EH (cell line): ENCODE measurements at regions not wholly inside any gene's neighbourhood (a gene's known extent, or its start where the extent isn't known, plus 50 kb on each side); places are given as distances from the start of the nearest gene placed in this dataset.

Source experiments
- DNase-seq: peaks from one replicate; pipeline ENCODE4 v3.0.0-alpha.2; 2015; ENCODE audit warnings: low read depth

DNA sequence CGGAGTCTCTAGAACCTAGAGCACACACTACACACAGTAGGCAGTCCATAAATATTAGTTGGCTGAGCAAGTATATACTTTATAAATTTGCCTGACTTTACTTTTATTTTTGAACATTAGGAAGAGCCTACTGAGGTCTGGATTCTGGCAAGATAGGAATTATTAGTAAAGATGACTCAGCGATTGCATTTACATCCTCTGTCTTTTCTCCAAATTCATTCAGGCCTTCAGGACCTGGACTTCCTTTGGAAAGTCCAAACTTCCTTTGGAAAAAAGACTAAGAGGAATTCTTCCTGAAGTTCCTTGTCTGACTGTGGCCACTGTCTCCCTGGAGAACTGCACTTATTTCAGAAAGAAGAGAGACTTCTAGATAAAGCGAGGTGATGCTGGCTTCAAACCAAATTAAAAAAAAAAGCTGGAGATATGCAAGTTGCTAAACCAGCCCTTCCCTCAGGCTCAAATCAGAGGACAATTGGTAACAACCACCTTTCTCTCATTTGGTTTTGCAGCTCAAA, 251.3 kb downstream of the GAS1 start:
- DNase-seq = peak; percentile 39

- no peak for DNase-seq
Observed at GRCh38 chr9:86690034-86690433, 257.3 kb downstream of the GAS1 start.

DNA sequence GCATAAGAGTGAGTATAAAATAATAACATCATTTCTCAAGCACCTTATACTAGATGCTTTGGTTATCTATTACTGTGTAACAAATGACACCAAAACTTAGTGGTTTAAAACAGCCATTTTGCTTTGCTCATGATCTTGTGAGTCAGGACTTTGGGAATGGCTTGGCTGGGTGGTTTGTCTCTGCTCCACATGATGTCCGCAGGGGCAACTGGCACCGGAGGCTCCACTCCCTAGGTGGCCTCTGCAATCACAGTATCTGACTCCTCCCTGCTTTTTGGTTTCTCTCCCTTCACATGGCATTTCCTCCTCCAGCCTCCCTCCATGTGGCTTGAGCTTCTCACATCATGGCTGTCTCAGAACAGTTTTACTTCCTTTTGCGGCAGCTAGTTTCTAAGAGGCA, 259.5 kb downstream of the GAS1 start:
- no peak for DNase-seq

DNA sequence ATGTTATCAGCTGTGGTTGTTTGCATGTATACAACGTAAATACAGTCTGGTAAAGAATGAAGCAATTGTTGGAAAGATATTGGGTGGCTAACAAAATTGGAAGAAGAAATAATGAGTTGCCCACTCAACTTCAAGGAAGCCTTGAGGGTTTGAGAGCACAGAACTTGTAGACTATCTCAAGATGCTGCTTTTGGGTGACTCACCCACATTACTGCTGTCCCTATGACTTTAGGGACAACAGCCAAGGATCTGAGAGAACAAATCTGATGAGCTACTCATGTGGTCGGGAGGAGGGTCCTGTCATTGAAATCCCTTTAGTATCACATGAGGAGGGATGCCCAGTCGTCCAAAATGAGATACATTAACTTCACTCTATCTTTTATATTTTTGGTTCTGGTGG, 261.8 kb downstream of the GAS1 start:
- DNase-seq = no peak

DNA sequence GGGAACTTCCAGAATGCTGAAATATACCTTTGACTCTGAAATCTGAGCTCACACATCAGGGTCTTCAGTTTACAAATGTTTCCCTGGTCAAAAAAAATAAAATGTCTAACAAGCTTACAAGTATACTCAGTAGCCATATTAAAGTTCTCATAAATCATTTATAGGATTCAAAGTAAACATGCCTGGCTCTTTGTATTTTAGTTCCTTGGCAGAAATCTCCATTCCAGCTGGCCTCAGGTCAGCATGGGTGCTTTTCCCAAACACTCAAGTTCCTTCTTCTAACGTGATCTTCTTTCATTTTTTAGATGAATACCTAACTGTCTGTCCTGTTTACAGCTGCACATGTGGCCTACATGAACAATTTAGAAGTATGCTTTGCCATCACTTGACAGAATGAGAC, 263.2 kb downstream of the GAS1 start:
- DNase-seq = peak; percentile 10

DNA sequence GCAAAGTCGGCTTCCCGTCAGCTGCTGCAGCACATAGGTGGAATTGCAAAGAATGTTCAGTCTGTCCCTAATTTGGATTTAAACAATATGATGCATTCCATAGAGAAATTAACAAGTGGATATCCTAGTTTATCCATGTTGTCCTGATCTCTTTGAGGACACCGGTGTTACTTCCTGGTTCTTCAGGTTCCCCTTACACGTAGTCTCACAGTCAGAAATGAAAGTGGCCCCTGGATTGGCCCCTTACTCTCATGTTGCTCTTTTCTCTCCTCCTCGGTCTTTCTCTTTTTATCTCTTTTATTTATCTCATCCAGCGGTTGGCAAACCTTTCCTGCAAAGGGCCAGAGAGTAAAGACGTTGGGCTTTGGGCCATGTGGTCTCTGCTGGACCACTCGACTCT, 265.1 kb downstream of the GAS1 start:
- no peak for DNase-seq

GRCh38 chr9:86679909-86680308, 267.4 kb downstream of the GAS1 start:
- no peak for DNase-seq

- DNase-seq = no peak
Observed at GRCh38 chr9:86676396-86676795, 270.9 kb downstream of the GAS1 start.

DNA sequence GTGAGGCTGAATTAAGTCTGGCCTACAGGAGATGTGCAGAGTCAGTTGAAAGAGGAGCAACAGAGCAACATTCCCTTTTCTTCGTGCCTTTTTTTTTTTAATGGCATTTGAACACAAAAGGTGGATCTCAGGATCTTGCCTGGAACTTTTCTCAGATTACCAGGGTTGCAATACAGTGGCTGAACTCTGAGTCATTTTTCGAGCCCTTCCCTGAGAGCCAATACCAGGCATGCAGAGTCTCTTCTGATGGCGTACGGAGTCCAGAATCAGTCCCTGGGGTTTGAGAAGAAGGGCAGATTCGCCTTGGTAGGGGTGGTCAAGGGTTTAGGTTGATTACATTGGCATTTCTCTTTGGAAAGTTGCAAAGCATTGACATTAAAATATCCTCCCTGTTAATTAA, 271.5 kb downstream of the GAS1 start:
- DNase-seq = no peak

DNA sequence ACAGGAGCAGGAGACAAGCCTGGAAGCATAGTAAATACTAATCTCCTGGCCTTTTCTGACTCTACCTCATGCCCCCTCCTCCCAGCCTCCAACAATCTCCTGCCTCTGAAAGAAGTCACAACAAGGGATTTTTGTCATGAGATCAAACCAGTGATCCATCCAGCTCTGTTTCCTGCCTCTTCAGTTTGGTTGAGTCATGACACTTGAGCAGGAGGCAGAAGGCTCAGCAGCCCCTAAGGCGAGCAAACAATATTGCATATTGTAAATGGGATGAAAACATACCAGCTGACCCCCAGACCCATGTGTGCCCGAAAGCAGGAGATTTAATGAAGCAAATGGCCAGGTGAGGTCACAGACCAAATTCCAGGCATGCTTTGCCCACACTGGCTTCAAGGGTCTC, 272.8 kb downstream of the GAS1 start:
- DNase-seq = no peak

GRCh38 chr9:86672966-86673365, 274.3 kb downstream of the GAS1 start:
- DNase-seq = no peak

DNA sequence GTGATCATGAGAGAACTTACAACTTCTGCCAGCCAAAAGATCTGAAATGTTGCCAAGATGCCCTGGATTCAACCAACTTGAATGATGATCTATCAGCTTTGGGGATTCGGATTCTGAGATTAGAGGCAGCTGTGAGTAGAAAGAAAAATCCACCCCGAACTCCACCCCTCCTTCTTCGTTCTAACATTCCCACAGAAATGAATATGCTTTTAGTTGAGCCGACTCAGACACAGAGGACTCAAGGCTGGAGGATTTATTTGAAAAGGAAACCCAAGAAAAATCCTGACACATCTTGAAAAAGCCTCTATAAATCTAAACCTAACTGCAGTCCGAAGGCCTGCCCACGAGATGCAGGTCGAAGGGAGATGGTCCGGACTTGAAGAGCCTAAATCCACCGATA, 275.0 kb downstream of the GAS1 start:
- DNase-seq = no peak

GRCh38 chr9:86671018-86671417, 276.3 kb downstream of the GAS1 start:
- DNase-seq = no peak

DNA sequence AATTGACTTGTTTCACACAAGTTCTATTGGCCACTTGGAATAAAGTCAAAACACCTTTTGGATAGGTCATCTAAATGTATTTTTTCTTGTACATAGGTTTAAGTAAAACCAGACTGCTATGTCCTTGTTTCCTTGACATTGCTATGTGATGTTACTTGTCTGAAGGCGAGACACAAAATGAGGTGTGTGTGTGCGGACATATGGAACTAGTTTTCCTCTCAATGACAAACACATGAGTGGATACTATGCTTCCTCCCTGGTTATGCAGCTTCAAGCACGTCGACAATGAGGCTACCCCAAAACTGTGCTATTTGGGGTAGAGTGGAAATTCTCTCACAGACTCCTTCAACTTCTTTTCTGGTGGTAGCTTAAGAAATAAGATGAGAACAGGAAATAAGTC, 276.8 kb downstream of the GAS1 start:
- DNase-seq = no peak

DNA sequence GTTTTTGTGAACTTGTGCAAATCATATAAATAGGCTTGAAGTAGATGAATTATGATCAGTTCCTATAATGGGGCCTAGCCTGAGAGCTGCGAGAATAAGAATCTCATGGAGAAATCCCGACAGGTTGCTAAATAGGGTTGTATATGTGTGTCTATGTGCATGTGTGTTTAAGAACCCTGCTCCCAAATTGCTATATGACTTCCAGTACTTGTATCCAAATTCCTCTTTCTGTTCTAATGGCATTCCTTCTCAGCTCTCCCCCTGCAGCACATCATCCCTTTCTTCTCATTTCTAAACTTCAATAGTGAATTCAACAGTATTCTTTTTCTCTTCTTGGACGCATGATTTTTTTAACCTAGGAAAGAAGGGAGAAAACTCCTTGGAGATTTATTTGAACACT, 277.2 kb downstream of the GAS1 start:
- DNase-seq = no peak

DNA sequence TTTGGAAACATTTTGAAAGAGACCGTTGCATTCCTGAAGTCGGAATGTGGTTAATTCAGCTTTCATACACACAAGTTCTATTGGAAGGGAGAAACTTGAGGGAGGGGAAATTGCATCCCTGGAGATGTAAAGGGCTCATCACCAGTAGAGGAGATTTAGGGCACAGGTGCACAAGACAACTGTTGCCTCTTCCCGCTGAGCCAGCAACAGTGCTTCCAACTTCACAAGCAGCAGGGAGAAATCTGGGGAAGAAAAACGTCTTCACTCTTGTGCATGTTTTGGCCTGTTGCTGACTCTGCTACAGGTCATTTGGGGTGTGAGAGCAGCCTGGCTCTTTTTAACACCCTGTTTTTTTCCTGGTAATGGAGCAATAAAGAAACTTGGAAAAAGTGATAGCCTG, 277.9 kb downstream of the GAS1 start:
- DNase-seq = no peak

DNA sequence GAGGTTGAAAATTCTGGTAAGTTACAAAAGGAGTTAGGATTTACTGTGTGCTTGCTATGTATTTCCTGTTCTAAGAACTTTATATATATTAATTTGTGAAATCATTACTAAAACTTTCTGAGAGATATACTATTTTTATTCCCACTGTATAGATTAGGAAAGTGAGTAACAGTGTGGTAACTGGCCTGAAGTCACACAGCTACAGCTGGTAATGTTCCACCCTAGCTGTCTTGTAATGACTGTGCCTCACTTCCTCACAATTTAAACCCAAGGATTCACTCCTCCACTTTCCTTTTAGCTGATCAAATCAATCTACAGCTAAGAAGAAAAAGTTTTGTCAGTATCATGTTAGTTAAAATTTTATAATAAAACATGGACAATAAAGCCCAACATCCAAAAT, 278.8 kb downstream of the GAS1 start:
- no peak for DNase-seq

DNA sequence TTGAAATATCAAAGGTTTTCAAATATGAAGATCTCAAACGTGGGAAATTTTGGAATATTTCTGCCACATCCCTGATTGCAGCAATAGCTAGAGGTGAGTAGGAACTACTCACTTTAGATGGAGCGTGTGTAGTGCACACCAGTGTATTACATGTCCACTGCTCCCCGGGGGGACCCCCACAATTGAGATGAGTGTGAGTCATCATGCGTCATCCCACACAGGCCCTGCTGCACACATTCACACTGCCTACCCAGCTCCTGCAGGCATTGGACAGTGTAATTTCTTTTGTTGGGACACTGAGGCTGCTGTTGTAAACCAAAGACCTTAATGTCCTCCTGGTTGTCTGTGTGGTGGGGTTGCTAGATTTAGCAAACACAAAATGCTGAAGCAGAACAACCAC, 280.0 kb downstream of the GAS1 start:
- DNase-seq = no peak

DNA sequence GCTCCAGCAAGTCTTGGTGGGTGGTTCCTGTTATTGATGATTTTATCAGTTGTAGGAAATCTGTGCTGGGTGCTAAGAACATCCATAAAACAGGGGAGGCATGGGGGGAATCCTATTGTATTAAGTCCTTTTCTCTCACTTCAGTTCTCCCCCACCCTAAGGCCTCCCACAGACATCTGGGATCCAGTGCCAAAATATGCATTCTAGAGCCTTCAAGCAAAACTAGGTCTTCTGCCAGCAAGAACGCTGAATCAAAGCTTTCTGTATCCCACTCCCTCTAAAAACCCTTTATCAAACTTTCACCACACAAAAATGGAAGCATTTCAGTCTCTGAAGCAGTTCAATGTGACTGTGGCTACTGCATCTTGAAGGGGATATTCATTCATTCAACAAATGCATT, 281.9 kb downstream of the GAS1 start:
- no peak for DNase-seq

DNA sequence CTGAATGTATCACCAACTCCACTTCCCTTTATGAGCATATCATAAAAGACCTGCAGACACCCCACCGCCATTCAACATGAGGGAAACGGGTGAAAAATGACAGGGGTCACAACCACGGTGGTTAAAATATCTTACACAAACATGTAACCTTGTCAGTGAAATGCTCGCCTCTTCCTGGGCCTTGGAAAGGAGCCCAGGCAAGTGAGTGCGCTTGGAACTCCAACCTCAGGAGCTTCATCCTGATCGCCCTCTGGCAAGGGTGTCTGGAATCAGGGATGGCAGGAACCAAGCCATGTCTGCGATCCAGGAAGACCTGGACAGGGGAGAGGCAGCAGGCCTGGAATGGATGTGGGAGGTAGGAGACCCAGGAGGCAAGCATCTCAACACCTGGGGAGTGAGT, 282.7 kb downstream of the GAS1 start:
- no peak for DNase-seq

- no peak for DNase-seq
Observed at GRCh38 chr9:86663905-86664304, 283.4 kb downstream of the GAS1 start.

GRCh38 chr9:86662890-86663468, 284.3 kb downstream of the GAS1 start:
- no peak for DNase-seq

DNA sequence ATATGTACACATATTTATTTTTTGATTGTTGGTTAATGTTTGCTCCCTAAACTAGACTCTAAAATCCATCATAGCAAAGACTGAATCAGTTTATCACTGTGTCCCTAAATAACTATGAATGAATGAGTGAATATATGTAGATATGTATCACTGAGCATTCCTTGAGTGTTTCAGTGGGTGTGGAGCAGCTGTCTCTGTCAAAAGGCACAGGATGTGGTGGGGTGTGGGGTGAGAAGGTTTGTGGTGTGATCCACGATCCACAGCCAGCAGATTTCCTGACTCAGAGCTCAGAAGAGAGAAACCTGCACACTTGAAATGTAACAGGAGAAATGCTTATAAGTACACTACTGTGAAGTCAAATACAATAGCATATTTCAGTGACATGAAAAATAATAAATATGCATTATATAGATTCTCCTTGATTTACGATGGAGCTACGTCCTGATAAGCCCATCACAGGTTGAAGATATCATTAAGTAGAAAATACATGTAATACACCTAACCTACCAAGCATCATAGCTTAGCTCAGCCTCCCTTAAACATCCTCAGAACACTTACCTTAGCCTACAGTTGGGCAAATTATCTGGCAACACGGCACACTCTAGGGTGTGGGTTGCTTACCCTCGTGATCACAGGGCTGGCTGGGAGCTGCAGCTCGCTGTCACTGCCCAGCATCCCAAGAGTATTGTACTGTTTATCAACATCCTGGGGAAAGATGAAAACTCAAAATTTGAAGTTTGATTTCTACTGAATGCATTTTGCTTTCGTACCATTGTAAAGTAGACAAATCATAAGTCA, 287.0 kb downstream of the GAS1 start:
- DNase-seq = peak; percentile 87
